CD4-positive, alpha-beta T cell (primary cell): ENCODE measurements at regions not wholly inside any gene's neighbourhood (a gene's known extent, or its start where the extent isn't known, plus 50 kb on each side); places are given as distances from the start of the nearest gene placed in this dataset.

Experiments used
- ATAC-seq: fragments of 200-7000 bp; cut with Tn5 transposase; one replicate; pipeline ENCODE4 v1.10.0; 2022; ENCODE audit warnings: mild to moderate bottlenecking; ENCODE audit not compliant: poor library complexity
- CTCF ChIA-PET: fragments of 350-600 bp; sonication (Branson Sonifier 250); formaldehyde crosslinking; loops from one replicate; lab custom pipeline; 2021; ENCODE audit warnings: antibody characterized with exemption, inconsistent platforms; lab: Charles Lee
- POLR2A ChIA-PET: fragments of 350-600 bp; sonication (Branson Sonifier 250); formaldehyde crosslinking; loops from one replicate; lab custom pipeline; 2021; ENCODE audit warnings: antibody characterized with exemption, inconsistent platforms; lab: Charles Lee
- DNase-seq, 14 experiments: peaks; one replicate each; pipeline ENCODE4 v3.0.0-alpha.2; 2013 to 2020; ENCODE audit warnings: mixed read lengths in 2 of 14
- H3K27ac ChIP-seq, 2 donors: one replicate each; pipeline versions ENCODE4 v1.5.1 to v1.7.0; 2013; ENCODE audit warnings: low read length in 2 of 2, low read depth in 1 of 2, mild to moderate bottlenecking in 1 of 2
- H3K27me3 ChIP-seq, 2 experiments: 1 replicate in 1 of 2; 2 replicates in 1 of 2; pipeline versions ENCODE4 v1.6.1 to v1.7.0; 2013; ENCODE audit warnings: low read length in 2 of 2, control low read depth in 1 of 2, mild to moderate bottlenecking in 1 of 2, moderate library complexity in 1 of 2; ENCODE audit not compliant: insufficient read depth in 2 of 2, control insufficient read depth in 1 of 2
- H3K36me3 ChIP-seq: one replicate; pipeline ENCODE4 v1.6.1; 2013; ENCODE audit warnings: low read length, control low read depth; ENCODE audit not compliant: insufficient read depth
- H3K4me1 ChIP-seq: one replicate; pipeline ENCODE4 v1.6.1; 2013; ENCODE audit warnings: low read length, control low read depth; ENCODE audit not compliant: insufficient read depth
- H3K4me3 ChIP-seq: one replicate; pipeline ENCODE4 v1.5.1; 2013; ENCODE audit warnings: mild to moderate bottlenecking, low read length, moderate library complexity
- H3K9me3 ChIP-seq, 2 experiments: 1 replicate in 1 of 2; 2 replicates in 1 of 2; pipeline versions ENCODE4 v1.6.1 to v1.7.0; 2013; ENCODE audit warnings: low read length in 2 of 2, mild to moderate bottlenecking in 2 of 2, control low read depth in 1 of 2, moderate library complexity in 1 of 2; ENCODE audit not compliant: control insufficient read depth in 1 of 2, insufficient read depth in 1 of 2
- H3K27ac Mint-ChIP-seq: one replicate; pipeline ENCODE4 v1.8.0; 2020; ENCODE audit warnings: mixed read lengths
- H3K27me3 Mint-ChIP-seq: one replicate; pipeline ENCODE4 v1.8.0; 2021; ENCODE audit warnings: mixed read lengths
- H3K36me3 Mint-ChIP-seq: one replicate; pipeline ENCODE4 v1.8.0; 2021; ENCODE audit warnings: low read depth, mixed read lengths
- H3K4me1 Mint-ChIP-seq: one replicate; pipeline ENCODE4 v1.8.0; 2021; ENCODE audit warnings: low read depth, mixed read lengths
- H3K4me3 Mint-ChIP-seq: one replicate; pipeline ENCODE4 v1.8.0; 2020; ENCODE audit warnings: mild to moderate bottlenecking, mixed read lengths
- H3K9me3 Mint-ChIP-seq: one replicate; pipeline ENCODE4 v1.8.0; 2020; ENCODE audit warnings: mixed read lengths
- CTCF ChIP-seq: fragments of 200-600 bp; IDR thresholded peaks from one replicate; pipeline ENCODE4 v1.8.0; 2022; ENCODE audit warnings: antibody characterized with exemption, mild to moderate bottlenecking
- intact Hi-C, 2 experiments: fragments of 100-400 bp; cut with DNase I in 1 of 2; cut with micrococcal nuclease in 1 of 2; formaldehyde crosslinking; loops; one replicate each; pipeline versions ENCODE4 v1.15.1 to v1.9.0; 2023 to 2025; cut with DNase I, micrococcal nuclease

GRCh38 chr19:5397804-5398692, 57.2 kb upstream of the ZNRF4 start:
- Mint-ChIP-seq H3K9me3 (peaks cover 3% of the 10 kb centered on the region), H3K27ac (no peak overlapping the region), H3K36me3 (no peaks in the 10 kb centered on the region), H3K4me3 (no peak overlapping the region), H3K4me1 (no peaks in the 10 kb centered on the region), H3K27me3 (peaks cover 60% of the 10 kb centered on the region)
- Histone ChIP-seq H3K27me3 (peaks cover 38 to 58% of the 10 kb centered on the region in 2 experiments), H3K27ac (no peak overlapping the region), H3K9me3 (peaks cover 6 to 11% of the 10 kb centered on the region in 2 experiments), H3K4me1 (no peaks in the 10 kb centered on the region), H3K36me3 (no peaks in the 10 kb centered on the region), H3K4me3 (no peak overlapping the region)
- CTCF ChIA-PET: no interaction called here
- intact Hi-C loops: no loop called here
- DNase-seq: no peak
- no peak for TF ChIP-seq CTCF
- POLR2A ChIA-PET: no interaction called here
- no peak for ATAC-seq

GRCh38 chr19:5398693-5399057, 56.5 kb upstream of the ZNRF4 start:
- no peaks in the 10 kb centered on the region for H3K4me1 Mint-ChIP-seq
- Histone ChIP-seq H3K4me3 (no peak overlapping the region), H3K27ac (no peak overlapping the region), H3K36me3 (no peaks in the 10 kb centered on the region), H3K4me1 (no peaks in the 10 kb centered on the region), H3K27me3 (peaks cover 33 to 51% of the 10 kb centered on the region in 2 experiments), H3K9me3 (peaks cover 6 to 11% of the 10 kb centered on the region in 2 experiments)
- ATAC-seq: no peak
- H3K9me3 Mint-ChIP-seq: peaks cover 3% of the 10 kb centered on the region
- TF ChIP-seq CTCF: no peak
- peaks cover 54% of the 10 kb centered on the region for H3K27me3 Mint-ChIP-seq
- no peak overlapping the region for H3K4me3 Mint-ChIP-seq
- ChIA-PET POLR2A (no interaction called here), CTCF (no interaction called here)
- DNase-seq: no peak
- no peak overlapping the region for H3K27ac Mint-ChIP-seq
- H3K36me3 Mint-ChIP-seq: no peaks in the 10 kb centered on the region
- intact Hi-C loops: no loop called here

GRCh38 chr19:5403968-5404640, 51.1 kb upstream of the ZNRF4 start:
- no peaks in the 10 kb centered on the region for H3K4me1 Mint-ChIP-seq
- TF ChIP-seq CTCF: no peak
- H3K36me3 ChIP-seq: no peaks in the 10 kb centered on the region
- H3K4me3 Mint-ChIP-seq: no peak overlapping the region
- H3K4me1 ChIP-seq: no peaks in the 10 kb centered on the region
- ChIA-PET POLR2A (no interaction called here), CTCF (no interaction called here)
- H3K27ac ChIP-seq: no peak overlapping the region
- H3K36me3 Mint-ChIP-seq: no peaks in the 10 kb centered on the region
- intact Hi-C loops: no loop called here
- peaks cover 2 to 3% of the 10 kb centered on the region in 2 experiments for H3K27me3 ChIP-seq
- ATAC-seq (peak; percentile 58), DNase-seq (peak; percentile 31 to 66 (median 41))
- H3K9me3 ChIP-seq: peaks cover 9 to 23% of the 10 kb centered on the region in 2 experiments
- H3K4me3 ChIP-seq: no peak overlapping the region
- H3K27me3 Mint-ChIP-seq: peaks cover 37% of the 10 kb centered on the region
- no peak overlapping the region for H3K27ac Mint-ChIP-seq
- peaks cover 11% of the 10 kb centered on the region for H3K9me3 Mint-ChIP-seq
